Kidney epithelial cell (primary cell): ENCODE measurements at regions not wholly inside any gene's neighbourhood (a gene's known extent, or its start where the extent isn't known, plus 50 kb on each side); places are given as distances from the start of the nearest gene placed in this dataset.

Source experiments
- DNase-seq: peaks from one replicate; pipeline ENCODE4 v3.0.0-alpha.2; 2010; ENCODE audit warnings: low read depth
- H3K27me3 ChIP-seq: 2 replicates; pipeline ENCODE4 v1.6.0; 2011; ENCODE audit warnings: low read length; ENCODE audit not compliant: control insufficient read depth, insufficient read depth
- H3K36me3 ChIP-seq: 2 replicates; pipeline ENCODE4 v1.5.1; 2011; ENCODE audit warnings: low read length; ENCODE audit not compliant: control insufficient read depth, insufficient read depth
- H3K4me3 ChIP-seq: 2 replicates; pipeline ENCODE4 v1.5.1; 2011; ENCODE audit warnings: low read depth, mild to moderate bottlenecking, control low read depth, low read length
- TF ChIP-seq, protein P1 (sequence below): IDR thresholded peaks from 2 replicates; pipeline ENCODE4 v1.5.1; 2011; ENCODE audit warnings: mild to moderate bottlenecking, moderate library complexity, low read length, control low read depth, inconsistent platforms; ENCODE audit not compliant: insufficient read depth, poor library complexity, severe bottlenecking

DNA sequence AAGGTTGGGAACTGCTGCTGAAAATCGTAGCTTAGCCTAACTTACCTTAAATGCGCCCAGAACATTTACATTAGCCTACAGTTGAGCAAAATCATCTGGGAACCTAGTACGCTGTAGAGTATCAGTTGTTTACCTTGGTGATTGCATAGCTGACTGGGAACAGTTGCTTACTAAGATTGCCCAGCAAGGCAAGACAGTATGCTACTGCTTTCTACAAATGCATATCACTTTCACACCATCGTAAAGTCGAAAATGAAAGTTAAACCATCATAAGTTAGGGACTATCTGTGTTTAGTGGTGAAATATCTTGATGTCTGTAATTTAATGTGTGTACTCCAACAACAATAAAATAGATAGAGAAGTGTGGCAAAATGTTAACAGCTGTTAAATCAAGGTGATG is 1670.6 kb upstream of the PCDH20 start:
- no peaks in the 10 kb centered on the region for H3K36me3 ChIP-seq
- no peak overlapping the region for H3K4me3 ChIP-seq
- no peak for DNase-seq
- no peaks in the 10 kb centered on the region for H3K27me3 ChIP-seq
- TF ChIP-seq, protein P1, sequence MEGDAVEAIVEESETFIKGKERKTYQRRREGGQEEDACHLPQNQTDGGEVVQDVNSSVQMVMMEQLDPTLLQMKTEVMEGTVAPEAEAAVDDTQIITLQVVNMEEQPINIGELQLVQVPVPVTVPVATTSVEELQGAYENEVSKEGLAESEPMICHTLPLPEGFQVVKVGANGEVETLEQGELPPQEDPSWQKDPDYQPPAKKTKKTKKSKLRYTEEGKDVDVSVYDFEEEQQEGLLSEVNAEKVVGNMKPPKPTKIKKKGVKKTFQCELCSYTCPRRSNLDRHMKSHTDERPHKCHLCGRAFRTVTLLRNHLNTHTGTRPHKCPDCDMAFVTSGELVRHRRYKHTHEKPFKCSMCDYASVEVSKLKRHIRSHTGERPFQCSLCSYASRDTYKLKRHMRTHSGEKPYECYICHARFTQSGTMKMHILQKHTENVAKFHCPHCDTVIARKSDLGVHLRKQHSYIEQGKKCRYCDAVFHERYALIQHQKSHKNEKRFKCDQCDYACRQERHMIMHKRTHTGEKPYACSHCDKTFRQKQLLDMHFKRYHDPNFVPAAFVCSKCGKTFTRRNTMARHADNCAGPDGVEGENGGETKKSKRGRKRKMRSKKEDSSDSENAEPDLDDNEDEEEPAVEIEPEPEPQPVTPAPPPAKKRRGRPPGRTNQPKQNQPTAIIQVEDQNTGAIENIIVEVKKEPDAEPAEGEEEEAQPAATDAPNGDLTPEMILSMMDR = no peak

DNA sequence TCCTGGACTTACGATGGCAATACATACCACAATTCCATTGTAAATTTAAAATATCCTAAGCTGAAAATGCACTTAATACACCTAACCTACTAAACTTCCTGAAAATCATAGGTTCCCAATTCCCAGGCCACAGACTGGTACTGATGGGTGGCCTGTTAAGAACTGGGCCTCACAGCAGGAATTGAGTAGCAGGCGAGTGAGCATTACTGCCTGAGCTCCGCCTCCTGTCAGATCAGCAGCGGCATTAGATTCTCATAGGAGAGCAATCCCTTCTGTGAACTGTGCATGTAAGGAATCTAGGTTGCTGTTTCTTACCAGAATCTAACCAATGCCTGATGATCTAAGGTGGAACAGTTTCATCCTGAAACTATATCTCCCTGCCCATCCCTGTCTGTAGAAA is 1670.2 kb upstream of the PCDH20 start:
- no peak for DNase-seq

DNA sequence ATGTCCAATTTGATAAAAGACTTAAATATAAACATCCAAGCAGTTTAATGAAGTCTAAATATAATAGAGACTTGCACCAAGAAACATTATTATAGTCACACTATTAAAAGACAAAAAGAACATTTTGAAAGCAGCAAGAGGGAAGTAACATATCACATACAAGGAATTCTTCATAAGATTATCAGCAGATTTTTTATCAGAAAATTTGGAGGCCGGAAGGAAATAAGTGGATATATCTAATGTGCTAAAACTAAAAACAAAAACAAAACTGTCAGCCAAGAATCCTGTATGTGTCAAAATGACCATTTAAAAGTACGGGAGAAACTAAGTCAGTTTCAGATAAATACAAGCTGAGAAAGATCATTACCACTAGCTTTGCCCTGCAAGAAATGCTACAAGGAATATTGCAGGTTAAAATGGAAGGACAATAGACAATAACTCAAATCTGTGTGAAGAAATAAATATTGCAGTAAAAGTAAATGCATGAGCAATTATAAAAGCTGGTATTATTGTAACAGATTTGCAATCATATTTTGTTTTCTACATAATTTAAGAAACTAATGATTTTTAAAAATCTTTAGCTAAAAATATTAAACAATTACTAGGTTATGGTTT is 1665.9 kb upstream of the PCDH20 start:
- DNase-seq = no peak
- no peaks in the 10 kb centered on the region for H3K27me3 ChIP-seq
- H3K4me3 ChIP-seq = no peak overlapping the region
- H3K36me3 ChIP-seq = no peaks in the 10 kb centered on the region
- TF ChIP-seq, protein P1 = no peak

More for the DNA sequence above, 1670.2 kb upstream of the PCDH20 start:
- no peaks in the 10 kb centered on the region for H3K36me3 ChIP-seq
- TF ChIP-seq, protein P1 = no peak
- H3K27me3 ChIP-seq = no peaks in the 10 kb centered on the region
- H3K4me3 ChIP-seq = no peak overlapping the region

DNA sequence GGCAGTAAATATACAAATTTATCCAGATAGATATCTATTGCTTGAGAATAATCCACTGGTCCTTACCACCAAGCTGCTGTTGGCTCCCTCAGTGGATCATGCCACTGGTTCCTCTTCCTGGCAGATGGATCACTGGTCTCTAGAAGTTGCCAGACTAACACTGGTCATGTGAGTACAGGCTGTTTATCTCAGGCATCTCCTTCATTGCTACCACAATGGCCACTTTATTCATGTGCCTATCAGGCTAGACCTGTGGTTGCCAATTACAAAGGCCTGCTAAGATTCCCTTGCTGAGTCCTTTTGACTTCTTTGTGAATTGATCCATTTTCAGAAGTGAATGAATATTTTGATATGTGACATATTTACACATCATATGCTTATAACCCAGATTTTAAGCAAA is 1659.5 kb upstream of the PCDH20 start:
- DNase-seq = no peak
- TF ChIP-seq, protein P1 = no peak
- Histone ChIP-seq H3K36me3 (no peaks in the 10 kb centered on the region), H3K4me3 (no peak overlapping the region), H3K27me3 (no peaks in the 10 kb centered on the region)

DNA sequence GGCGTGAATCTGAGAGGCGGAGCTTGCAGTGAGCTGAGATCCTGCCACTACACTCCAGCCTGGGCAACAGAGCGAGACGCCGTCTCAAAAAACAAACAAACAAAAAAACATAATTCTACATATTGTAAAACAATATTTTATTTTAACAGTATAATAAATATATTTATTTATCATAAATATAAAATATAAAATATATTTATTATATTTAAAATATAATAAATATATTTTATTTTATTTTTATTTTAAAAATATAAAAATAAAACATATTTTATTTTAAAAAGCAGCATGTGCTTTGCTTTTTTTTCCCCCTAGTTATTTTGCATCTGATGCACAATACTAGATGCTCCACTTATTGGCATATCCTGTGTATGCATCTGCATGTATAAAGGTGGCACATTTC is 1634.6 kb upstream of the PCDH20 start:
- no peak for DNase-seq
- no peaks in the 10 kb centered on the region for H3K36me3 ChIP-seq
- no peaks in the 10 kb centered on the region for H3K27me3 ChIP-seq
- no peak overlapping the region for H3K4me3 ChIP-seq
- TF ChIP-seq, protein P1 = no peak

DNA sequence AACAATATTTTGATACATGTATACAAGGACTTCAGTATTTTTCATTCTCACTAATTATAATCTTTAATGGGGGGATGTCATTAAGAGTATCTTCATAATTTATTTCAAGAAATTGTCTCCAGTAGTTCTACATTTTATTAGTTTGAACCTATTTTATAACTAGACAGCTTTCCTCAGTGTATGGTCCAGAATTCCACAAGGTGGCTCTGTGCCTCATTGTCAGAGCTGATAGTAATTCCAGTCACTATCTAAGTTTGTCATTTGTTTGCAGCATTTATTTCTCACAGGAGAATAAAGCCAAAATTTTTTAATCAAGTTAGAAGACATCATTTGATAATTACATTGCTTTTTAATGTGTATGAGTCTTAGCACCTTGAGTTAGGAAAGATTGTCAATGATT is 1633.0 kb upstream of the PCDH20 start:
- H3K27me3 ChIP-seq = no peaks in the 10 kb centered on the region
- no peaks in the 10 kb centered on the region for H3K36me3 ChIP-seq
- TF ChIP-seq, protein P1 = peak; percentile 28
- no peak overlapping the region for H3K4me3 ChIP-seq
- DNase-seq = no peak
